ENCODE measurements at regions not wholly inside any gene's neighbourhood (a gene's known extent, or its start where the extent isn't known, plus 50 kb on each side); places are given as distances from the start of the nearest gene placed in this dataset.

DNA sequence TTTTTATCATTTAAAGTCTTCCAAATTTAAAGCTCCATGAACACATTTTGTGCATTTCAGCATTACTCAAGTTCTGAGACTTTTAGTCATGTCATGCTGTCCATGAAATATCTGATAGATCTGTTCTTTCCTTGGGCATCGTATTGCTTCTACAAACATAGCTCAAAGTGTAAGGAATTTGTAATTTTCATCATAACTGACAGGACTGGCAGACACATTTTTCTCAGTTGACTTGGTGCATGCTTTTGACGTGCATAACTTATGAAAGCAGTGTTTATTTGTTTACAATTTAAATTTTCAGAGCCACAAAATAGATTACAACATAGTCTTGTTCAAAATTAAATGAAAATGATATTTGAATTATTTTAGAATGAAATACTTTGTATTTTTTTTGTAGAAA is 812.1 kb upstream of the NOVA1 start:
- TF ChIP-seq POLR2A (IDR thresholded peaks at IDR 0.05; ENCODE audit: extremely low read depth, insufficient read length) (no peak), CTCF (IDR thresholded peaks at IDR 0.05; ENCODE audit: low read depth, low read length) (no peak)
- TF ChIP-seq, protein P1, sequence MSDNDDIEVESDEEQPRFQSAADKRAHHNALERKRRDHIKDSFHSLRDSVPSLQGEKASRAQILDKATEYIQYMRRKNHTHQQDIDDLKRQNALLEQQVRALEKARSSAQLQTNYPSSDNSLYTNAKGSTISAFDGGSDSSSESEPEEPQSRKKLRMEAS (IDR thresholded peaks at IDR 0.05; ENCODE audit: low read depth, low read length), result no peak
